Stimulated activated naive CD4-positive, alpha-beta T cell (primary cell): ENCODE measurements at regions not wholly inside any gene's neighbourhood (a gene's known extent, or its start where the extent isn't known, plus 50 kb on each side); places are given as distances from the start of the nearest gene placed in this dataset.
A peak's percentile ranks its signal among the peaks of the same experiment; 100 is the strongest.

Experiments
- DNase-seq, 6 experiments: peaks; one replicate each; lab custom pipeline; 2025; lab: John Stamatoyannopoulos, UW

- DNase-seq, result no peak
These were observed 194.2 kb upstream of the CHD1 start for GRCh38 chr5:99122976-99123375.

DNA sequence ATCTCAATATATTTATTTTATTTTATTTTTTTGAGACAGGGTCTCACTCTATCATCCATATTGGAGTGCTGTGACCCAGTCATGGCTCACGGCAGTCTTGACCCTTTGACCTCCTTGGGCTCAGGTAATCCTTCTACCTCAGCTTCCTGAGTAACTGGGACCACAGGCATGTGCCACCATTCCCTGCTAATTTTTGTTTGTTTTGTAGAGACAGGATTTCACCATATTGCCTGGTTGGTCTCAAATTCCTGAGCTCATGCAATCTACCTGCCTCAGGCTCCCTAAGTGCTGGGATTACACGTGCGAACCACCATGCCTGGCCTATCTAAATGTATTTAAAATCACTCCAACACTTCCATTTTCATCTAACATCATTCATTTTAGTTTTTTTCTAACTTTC lies 190.5 kb upstream of the CHD1 start:
- no peak for DNase-seq

- no peak for DNase-seq
These were observed 187.7 kb upstream of the CHD1 start for GRCh38 chr5:99116526-99116925.

- DNase-seq, result no peak
These were observed 181.1 kb upstream of the CHD1 start for GRCh38 chr5:99109894-99110293.

- DNase-seq, result no peak
These were observed 176.4 kb upstream of the CHD1 start for GRCh38 chr5:99105216-99105615.

GRCh38 chr5:99104538-99105132 lies 175.8 kb upstream of the CHD1 start:
- DNase-seq, result peak in 2 of 6 experiments; percentile 17 to 23

DNA sequence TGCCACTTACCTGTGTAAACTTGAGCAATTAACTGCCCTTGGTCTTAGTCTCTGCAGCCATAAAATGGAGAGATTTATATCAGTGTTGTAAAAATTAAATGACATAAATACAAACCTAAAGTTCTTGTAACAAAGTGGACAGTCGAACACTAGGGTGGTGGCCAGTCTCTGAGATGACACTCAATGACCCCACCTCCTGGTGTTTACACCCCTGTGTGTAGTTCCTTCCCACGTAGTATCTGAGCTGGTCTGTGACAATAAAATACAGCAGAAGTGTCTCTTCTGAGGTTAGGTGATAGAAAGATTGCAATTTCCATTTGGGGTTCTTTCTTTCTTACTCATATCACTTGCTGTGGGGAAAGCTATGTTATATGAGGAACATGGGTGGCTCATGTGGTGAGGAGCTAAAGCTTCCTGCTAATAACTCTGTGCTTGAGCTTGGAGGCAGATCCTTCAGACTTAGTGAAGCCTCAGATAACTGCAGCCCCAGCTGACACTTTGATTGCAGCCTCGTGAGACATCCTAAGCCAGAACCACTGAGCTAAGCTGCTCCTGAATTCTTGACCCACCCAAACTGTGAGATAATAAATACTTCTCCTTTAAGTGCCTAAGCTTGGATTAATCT lies 173.4 kb upstream of the CHD1 start:
- no peak for DNase-seq

DNA sequence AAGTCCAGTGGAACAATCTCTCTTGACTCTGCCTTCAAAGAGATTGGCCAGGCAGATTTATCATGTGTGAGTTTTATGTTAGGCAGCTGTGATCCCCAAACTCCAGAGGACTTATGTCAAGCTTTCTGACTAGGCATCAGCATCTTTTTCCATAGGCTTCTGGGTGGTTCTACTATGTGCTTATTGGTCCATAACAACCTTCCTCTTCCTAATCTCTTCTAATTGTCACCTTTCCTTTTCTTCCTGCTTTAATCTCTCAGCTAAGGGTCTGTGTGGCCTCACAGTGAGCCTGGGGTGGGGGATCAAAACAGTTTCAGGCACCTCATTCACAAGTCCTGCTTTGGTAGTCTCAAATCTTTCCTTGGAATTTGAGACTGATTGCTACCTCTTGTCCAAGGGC lies 170.9 kb upstream of the CHD1 start:
- DNase-seq, result no peak

- no peak for DNase-seq
These were observed 161.2 kb upstream of the CHD1 start for GRCh38 chr5:99089822-99090549.

DNA sequence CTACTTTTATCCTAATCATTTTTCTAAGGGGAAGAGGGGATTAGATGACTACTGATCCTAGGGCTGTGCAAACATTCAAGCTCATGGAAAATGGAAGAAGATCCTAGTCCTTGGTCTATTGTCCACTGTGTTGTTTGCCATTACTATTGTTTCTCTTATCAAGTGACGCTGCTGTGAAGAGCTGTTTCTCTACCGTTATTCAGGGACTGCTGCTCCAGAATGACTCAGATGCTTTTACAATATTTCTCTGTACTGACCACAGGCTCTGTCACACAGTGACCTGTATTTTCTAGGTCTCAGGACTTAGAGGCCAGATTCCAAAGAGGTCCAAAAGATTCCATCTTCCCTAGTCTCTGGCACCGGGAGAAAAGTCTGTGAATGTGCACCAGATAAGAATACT lies 159.5 kb upstream of the CHD1 start:
- no peak for DNase-seq

GRCh38 chr5:99083197-99083596 lies 154.4 kb upstream of the CHD1 start:
- no peak for DNase-seq

GRCh38 chr5:99081711-99082110 lies 152.9 kb upstream of the CHD1 start:
- no peak for DNase-seq

DNA sequence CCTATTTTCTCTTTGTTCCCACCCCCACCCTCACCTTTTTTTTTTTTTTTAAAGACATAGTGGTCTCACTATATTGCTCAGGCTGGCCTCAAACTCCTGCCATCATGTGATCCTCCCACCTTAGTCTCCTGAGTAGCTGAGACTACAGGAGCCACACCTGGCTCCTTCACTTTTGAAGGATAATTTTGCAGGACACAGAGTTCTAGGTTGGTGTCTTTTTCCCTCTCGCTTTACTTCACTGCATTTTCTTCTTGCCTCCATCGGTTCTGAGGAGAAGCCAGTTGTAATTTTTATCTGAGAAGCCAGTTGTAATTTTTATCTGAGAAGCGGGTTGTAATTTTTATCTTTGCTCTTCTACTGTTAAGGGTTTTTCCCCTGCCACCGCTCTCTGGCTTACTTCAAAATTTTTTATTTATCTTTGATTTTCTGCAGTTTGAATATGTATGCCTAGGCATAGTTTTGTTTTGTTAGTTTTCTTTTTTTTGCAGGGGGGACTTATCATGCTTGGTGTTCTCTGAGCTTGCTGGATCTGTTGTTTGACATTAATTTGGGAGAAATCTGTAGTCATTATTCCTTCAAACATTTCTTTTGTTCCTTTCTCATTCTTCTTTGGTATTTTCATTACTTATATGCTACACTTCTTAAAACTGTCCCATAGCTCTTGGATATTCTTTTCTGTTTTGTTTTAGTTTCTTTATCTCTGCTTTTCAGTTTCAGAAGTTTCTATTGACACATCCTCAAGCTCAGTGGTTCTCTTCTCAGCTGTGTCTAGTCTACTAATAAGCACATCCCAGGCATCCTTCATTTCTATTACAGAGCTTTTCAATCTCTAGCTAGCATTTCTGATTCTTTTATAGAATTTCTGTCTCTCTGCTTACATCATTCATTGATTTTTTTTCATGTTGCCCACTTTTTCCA lies 148.2 kb upstream of the CHD1 start:
- no peak for DNase-seq

- no peak for DNase-seq
These were observed 144.0 kb upstream of the CHD1 start for GRCh38 chr5:99072846-99073245.

DNA sequence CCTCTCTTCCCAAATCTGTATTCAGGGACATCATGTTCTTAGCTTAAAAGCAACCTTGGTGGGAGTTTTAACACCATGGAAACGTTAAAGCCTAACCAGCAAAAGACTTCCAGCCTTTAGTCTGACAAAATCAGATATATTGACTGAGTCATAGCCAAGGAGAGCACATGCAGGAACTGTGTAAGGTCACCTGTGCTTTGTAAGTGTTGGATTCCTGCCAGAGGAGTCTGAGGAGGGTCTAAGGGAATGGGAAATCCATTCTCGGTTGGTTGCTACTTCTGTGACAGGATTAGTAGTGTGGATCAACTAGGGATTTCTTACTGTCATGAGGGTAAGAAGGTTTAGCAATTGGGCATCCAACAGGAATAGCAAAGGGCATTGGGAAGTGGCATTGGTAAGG lies 142.0 kb upstream of the CHD1 start:
- DNase-seq, result no peak

GRCh38 chr5:99070362-99070761 lies 141.6 kb upstream of the CHD1 start:
- DNase-seq, result no peak

DNA sequence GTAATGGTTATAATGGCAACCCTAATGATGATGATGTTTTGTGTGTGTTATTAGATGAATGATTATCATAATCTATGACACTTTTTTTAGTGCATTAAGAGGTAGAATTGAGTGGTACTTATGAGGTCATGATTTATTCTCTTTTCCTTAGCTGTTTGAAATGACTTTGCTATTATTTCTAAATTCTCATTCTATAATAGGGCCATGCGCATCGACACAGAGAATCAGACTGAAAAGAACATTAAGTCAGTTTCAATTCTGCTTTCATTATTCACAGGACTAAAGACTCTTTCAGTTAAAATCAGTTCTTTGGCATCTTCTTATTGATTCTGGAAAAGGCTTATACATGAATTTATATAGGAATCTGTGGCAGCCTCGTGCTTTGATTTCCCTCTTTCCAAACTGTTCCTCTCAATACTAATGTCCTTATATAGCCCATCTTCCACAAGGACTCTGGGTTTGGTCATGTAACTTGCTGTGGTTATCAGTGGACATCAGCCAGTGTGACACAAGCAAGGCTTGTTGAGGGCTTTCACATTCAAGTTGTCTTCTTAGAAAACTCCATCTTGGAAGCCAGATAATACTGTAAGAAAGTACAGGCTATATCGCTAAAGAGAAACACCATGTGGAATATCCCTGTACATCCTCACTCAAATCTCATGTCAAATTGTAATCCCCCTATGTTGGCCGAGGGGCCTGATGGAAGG lies 140.3 kb upstream of the CHD1 start:
- no peak for DNase-seq

DNA sequence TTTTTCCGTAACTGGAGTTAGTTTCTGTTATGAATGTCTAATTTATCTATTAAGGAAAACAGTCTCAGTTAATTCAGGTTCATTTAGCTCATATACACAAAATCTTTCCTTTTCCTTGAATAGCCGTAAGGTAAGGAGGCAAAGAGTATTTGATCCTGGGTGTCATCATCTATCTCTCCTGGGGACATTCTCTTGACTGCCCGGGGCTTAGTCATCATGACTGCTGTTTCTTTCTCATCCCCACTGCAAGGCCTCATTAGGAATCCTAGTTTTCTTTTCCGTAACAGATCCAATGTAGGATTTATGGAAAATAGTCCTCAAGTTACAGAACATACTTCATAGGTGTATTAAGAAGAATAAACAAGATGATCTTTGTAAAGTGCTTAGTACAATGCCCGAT lies 134.9 kb upstream of the CHD1 start:
- no peak for DNase-seq

DNA sequence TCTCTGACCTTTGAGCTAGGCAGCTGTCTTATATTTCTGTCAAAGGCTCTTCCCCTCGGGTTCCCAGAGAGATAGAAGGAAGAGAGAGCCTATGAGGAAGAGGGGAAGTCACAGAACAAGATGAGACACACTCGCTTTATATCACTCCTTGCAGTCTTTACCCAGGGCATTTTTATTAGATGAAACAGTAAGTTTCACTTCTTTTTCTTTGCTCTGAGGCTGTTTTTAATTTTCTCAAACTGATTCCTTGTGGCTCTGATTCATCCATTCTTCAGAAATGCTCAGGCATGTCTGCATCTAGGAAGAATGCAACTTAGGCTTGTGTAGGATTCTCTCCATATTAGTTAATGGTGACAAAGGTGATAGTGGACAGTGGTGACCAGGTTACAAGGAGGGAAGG lies 132.9 kb upstream of the CHD1 start:
- DNase-seq, result no peak

DNA sequence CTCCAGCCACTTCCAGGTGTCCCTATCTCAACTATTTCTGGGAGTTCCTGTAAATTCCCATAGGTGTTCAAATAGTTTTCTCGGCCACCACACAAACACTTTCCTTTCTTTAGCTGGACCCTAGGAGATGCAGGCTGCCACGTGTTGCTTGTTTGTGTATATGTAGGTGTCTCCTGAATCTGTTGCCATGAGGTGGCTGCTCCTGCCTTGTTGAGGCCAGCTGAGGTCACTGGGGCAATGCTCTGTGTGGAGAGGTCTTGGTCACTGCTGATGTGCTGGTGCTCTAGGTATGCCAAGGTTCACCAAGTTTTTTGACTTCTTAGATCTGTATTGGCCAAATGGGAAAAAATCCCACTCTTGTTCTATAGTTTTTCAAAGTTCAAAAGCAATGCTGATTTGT lies 132.5 kb upstream of the CHD1 start:
- no peak for DNase-seq

- peak; percentile 64 to 87 (median 82) for DNase-seq
These were observed 131.8 kb upstream of the CHD1 start for GRCh38 chr5:99060306-99061261.
